ENCODE measurements at regions not wholly inside any gene's neighbourhood (a gene's known extent, or its start where the extent isn't known, plus 50 kb on each side); places are given as distances from the start of the nearest gene placed in this dataset.

DNA sequence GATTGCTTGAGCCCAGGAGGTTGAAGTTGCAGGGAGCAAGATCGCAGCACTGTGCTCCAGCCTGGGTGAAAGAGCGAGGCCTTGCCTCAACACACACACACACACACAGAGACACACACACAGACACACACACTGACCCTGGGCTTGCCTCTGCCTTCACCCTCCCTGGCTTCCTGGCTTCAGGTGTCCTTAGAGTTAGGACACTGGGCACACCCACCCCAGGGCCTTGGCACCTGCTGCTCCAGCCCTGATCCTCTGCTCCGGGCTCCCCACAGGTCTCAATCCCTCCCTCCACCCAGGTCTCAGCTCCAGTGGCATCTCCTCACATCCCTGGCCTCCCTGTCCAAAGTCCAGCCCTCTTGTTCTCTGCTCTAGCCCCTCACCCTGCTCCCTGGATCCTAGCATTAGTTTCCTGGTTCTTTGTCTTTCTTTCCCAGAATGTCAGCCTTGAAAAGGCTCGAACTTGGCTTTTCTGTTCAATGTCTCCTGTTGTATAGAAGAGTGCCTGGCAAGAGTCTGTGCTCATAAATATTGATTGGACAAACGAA is 212.9 kb downstream of the C9orf50 start:
- TF ChIP-seq POLR2A (IDR thresholded peaks at IDR 0.05) (no peak), EP300 (IDR thresholded peaks at IDR 0.05) (no peak), POLR2AphosphoS5 (IDR thresholded peaks at IDR 0.05) (no peak)
- TF ChIP-seq, protein P1, sequence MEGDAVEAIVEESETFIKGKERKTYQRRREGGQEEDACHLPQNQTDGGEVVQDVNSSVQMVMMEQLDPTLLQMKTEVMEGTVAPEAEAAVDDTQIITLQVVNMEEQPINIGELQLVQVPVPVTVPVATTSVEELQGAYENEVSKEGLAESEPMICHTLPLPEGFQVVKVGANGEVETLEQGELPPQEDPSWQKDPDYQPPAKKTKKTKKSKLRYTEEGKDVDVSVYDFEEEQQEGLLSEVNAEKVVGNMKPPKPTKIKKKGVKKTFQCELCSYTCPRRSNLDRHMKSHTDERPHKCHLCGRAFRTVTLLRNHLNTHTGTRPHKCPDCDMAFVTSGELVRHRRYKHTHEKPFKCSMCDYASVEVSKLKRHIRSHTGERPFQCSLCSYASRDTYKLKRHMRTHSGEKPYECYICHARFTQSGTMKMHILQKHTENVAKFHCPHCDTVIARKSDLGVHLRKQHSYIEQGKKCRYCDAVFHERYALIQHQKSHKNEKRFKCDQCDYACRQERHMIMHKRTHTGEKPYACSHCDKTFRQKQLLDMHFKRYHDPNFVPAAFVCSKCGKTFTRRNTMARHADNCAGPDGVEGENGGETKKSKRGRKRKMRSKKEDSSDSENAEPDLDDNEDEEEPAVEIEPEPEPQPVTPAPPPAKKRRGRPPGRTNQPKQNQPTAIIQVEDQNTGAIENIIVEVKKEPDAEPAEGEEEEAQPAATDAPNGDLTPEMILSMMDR (IDR thresholded peaks at IDR 0.05), result no peak
